Superior temporal gyrus (tissue), 1 donor: ENCODE measurements at regions not wholly inside any gene's neighbourhood (a gene's known extent, or its start where the extent isn't known, plus 50 kb on each side); places are given as distances from the start of the nearest gene placed in this dataset.

Source experiments
- DNase-seq: peaks from one replicate; pipeline ENCODE4 v3.0.0-alpha.2; 2016; ENCODE audit errors: extremely low spot score

- no peak for DNase-seq
These were observed 283.4 kb upstream of the KLHL1 start for GRCh38 chr13:70391678-70392077.

GRCh38 chr13:70390968-70391367 lies 282.7 kb upstream of the KLHL1 start:
- DNase-seq, result no peak

GRCh38 chr13:70390064-70390463 lies 281.8 kb upstream of the KLHL1 start:
- DNase-seq, result no peak

GRCh38 chr13:70388935-70389334 lies 280.7 kb upstream of the KLHL1 start:
- no peak for DNase-seq

GRCh38 chr13:70386919-70387318 lies 278.7 kb upstream of the KLHL1 start:
- no peak for DNase-seq

- DNase-seq, result no peak
These were observed 277.6 kb upstream of the KLHL1 start for GRCh38 chr13:70385852-70386251.

- DNase-seq, result no peak
These were observed 275.9 kb upstream of the KLHL1 start for GRCh38 chr13:70384156-70384555.

GRCh38 chr13:70380809-70381208 lies 272.6 kb upstream of the KLHL1 start:
- DNase-seq, result no peak

- no peak for DNase-seq
These were observed 267.5 kb upstream of the KLHL1 start for GRCh38 chr13:70375718-70376117.

GRCh38 chr13:70370924-70371323 lies 262.7 kb upstream of the KLHL1 start:
- no peak for DNase-seq

GRCh38 chr13:70366720-70367119 lies 258.5 kb upstream of the KLHL1 start:
- no peak for DNase-seq

- no peak for DNase-seq
These were observed 255.7 kb upstream of the KLHL1 start for GRCh38 chr13:70363991-70364390.

- DNase-seq, result no peak
These were observed 254.7 kb upstream of the KLHL1 start for GRCh38 chr13:70362820-70363570.

- DNase-seq, result no peak
These were observed 248.8 kb upstream of the KLHL1 start for GRCh38 chr13:70357031-70357430.

- no peak for DNase-seq
These were observed 244.8 kb upstream of the KLHL1 start for GRCh38 chr13:70353096-70353495.

GRCh38 chr13:70347947-70348620 lies 239.8 kb upstream of the KLHL1 start:
- no peak for DNase-seq

- DNase-seq, result no peak
These were observed 231.5 kb upstream of the KLHL1 start for GRCh38 chr13:70339738-70340137.

- no peak for DNase-seq
These were observed 230.4 kb upstream of the KLHL1 start for GRCh38 chr13:70338609-70339008.

- no peak for DNase-seq
These were observed 228.6 kb upstream of the KLHL1 start for GRCh38 chr13:70336866-70337265.

GRCh38 chr13:70333752-70334151 lies 225.5 kb upstream of the KLHL1 start:
- DNase-seq, result no peak

- no peak for DNase-seq
These were observed 222.6 kb upstream of the KLHL1 start for GRCh38 chr13:70330697-70331361.

- no peak for DNase-seq
These were observed 216.3 kb upstream of the KLHL1 start for GRCh38 chr13:70324519-70324918.

- no peak for DNase-seq
These were observed 202.9 kb upstream of the KLHL1 start for GRCh38 chr13:70311191-70311590.
